ENCODE measurements at regions not wholly inside any gene's neighbourhood (a gene's known extent, or its start where the extent isn't known, plus 50 kb on each side); places are given as distances from the start of the nearest gene placed in this dataset.
A peak's percentile ranks its signal among the peaks of the same experiment; 100 is the strongest.

DNA sequence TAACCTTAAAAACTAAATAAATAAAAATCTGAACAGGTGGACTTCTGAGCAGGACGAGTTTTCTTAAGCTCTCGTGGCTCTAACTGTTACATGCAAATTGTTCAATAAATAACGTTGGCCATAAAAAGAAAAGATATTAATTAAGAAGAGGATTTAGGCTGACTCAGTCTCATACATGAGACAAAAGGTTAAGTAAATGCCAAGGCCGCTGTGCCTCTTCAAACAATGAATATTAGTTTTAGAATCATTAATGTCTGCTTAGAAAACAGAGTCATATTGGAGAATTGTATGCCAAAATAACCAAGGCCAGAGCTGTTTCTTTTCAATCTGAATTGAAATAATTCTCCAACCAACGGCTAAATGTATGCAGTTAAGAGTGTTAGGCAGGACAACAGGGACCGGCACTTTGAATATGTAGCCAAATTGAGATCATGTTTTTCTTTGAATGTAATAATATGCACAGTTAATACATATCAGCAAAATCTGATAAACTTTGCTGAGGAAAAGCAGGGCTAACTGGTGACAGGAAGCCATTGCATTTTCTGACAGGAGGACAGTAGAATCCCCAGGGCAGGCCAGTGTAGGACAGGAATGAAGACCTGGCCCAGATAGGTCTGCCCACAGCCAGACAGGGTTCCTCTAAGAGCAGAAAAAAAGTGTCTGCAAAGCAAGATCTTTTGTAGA lies 1041.4 kb upstream of the FANCL start:
- Histone ChIP-seq H3K4me1 (no peaks in the 10 kb centered on the region), H3K4me3 (ENCODE audit: low read depth, low read length) (no peak overlapping the region), H3K9me3 (no peaks in the 10 kb centered on the region), H3K36me3 (no peaks in the 10 kb centered on the region), H3K27me3 (no peaks in the 10 kb centered on the region)
- no peak for TF ChIP-seq CTCF (IDR thresholded peaks at IDR 0.05; ENCODE audit: low read depth, low read length)
- no peak for DNase-seq

DNA sequence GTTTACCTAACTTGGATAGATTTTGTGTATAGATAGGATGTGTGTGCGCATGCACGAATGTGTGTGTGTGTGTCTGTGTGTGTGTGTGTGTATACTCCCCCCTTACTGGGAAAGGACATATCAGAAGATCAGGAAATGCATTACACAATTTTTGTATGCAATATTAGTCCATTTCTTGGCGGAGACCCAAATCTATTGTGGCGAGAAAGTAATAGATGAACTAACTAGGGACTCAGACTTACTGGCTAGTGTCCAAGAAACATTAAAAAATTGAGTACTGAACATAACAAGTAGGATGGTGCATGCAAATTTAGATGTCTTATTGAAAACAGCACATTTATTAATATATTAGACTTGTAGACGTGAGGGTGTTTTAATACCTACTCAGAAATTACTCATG lies 1036.5 kb upstream of the FANCL start:
- no peak for DNase-seq
- Histone ChIP-seq H3K27me3 (no peaks in the 10 kb centered on the region), H3K36me3 (no peaks in the 10 kb centered on the region), H3K4me1 (no peaks in the 10 kb centered on the region), H3K9me3 (no peaks in the 10 kb centered on the region), H3K4me3 (ENCODE audit: low read depth, low read length) (no peak overlapping the region)
- TF ChIP-seq CTCF (IDR thresholded peaks at IDR 0.05; ENCODE audit: low read depth, low read length): no peak

DNA sequence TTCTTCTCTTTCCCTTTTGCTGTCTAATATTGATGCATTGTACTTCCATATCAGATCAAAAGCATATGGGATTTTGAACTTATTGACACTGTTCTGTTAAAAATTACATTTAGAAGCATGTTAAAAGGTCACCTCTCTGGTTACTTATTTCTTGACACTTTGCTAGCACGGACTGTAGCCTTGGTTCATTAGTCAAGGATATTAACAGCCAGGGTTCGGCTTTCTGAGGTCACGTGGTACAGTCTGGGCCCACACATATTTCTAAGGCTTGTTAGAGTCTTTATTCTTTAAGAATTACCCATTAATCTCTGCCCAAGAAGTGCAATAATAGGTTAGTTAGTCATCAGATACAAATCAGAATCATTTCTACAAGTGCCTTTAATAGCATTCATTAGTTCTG lies 1035.8 kb upstream of the FANCL start:
- Histone ChIP-seq H3K36me3 (no peaks in the 10 kb centered on the region), H3K4me3 (ENCODE audit: low read depth, low read length) (no peak overlapping the region), H3K27me3 (no peaks in the 10 kb centered on the region), H3K9me3 (no peaks in the 10 kb centered on the region), H3K4me1 (no peaks in the 10 kb centered on the region)
- no peak for DNase-seq
- TF ChIP-seq CTCF (IDR thresholded peaks at IDR 0.05; ENCODE audit: low read depth, low read length): no peak

GRCh38 chr2:59276033-59276432 lies 1034.9 kb upstream of the FANCL start:
- peak; percentile 4 for DNase-seq
- Histone ChIP-seq H3K4me3 (ENCODE audit: low read depth, low read length) (no peak overlapping the region), H3K4me1 (no peaks in the 10 kb centered on the region), H3K27me3 (no peaks in the 10 kb centered on the region), H3K36me3 (no peaks in the 10 kb centered on the region), H3K9me3 (no peaks in the 10 kb centered on the region)
- peak; percentile 14; the same call in 1 of the 2 replicates for TF ChIP-seq CTCF (IDR thresholded peaks at IDR 0.05; ENCODE audit: low read depth, low read length)

DNA sequence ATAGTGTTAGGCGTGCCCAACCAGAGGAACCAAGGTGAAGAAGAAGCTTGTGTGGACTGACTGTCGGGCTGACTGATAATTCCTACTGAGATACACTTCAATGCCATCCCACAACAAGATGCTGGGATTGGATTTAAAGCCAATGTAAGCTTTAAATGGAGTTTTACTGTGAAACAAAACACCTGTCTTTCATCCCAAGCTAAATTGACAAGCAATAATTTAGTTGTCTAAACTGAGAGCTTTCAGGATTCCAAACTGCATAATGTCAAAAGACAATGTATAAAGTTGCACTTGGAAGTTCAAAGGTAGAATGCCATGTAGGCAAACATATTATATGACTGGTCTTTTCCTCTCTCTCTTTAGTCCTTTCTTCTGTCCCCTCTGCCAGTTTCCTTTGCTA lies 1025.3 kb upstream of the FANCL start:
- Histone ChIP-seq H3K36me3 (no peaks in the 10 kb centered on the region), H3K27me3 (no peaks in the 10 kb centered on the region), H3K4me3 (ENCODE audit: low read depth, low read length) (no peak overlapping the region), H3K4me1 (no peaks in the 10 kb centered on the region), H3K9me3 (no peaks in the 10 kb centered on the region)
- TF ChIP-seq CTCF (IDR thresholded peaks at IDR 0.05; ENCODE audit: low read depth, low read length): no peak
- no peak for DNase-seq

DNA sequence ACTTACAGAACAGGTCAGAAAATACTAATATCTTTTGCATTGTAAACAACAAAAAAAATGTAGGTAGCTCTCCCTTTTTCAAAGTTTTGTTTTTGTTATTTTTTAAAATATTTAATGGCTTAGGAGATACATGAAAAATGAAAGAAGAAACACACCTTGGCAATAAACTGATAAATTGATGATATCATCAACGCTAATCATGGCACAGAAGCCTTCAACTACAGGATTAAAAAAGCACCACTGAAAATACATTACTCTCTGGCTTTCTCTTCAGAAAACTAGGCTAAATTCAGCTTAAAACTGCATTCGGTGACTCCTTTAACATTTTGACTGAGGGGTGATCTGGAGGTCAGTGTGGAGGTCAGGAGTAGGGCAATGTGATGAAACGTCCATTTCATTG lies 1018.8 kb upstream of the FANCL start:
- Histone ChIP-seq H3K36me3 (no peaks in the 10 kb centered on the region), H3K4me1 (no peaks in the 10 kb centered on the region), H3K27me3 (no peaks in the 10 kb centered on the region), H3K9me3 (no peaks in the 10 kb centered on the region), H3K4me3 (ENCODE audit: low read depth, low read length) (no peak overlapping the region)
- TF ChIP-seq CTCF (IDR thresholded peaks at IDR 0.05; ENCODE audit: low read depth, low read length): no peak
- DNase-seq: no peak

Measured in BE2C (cell line).